RWPE2 (cell line): ENCODE measurements at regions not wholly inside any gene's neighbourhood (a gene's known extent, or its start where the extent isn't known, plus 50 kb on each side); places are given as distances from the start of the nearest gene placed in this dataset.

Experiments
- ATAC-seq: fragments of 200-7000 bp; cut with Tn5 transposase; 3 replicates; pipeline ENCODE4 v1.9.1; 2021; ENCODE audit warnings: low read depth
- DNase-seq: peaks from one replicate; pipeline ENCODE4 v3.0.0-alpha.2; 2020; ENCODE audit warnings: low spot score
- H3K27ac ChIP-seq: fragments of 450-650 bp; 2 replicates; pipeline ENCODE4 v1.5.1; 2017; ENCODE audit warnings: mild to moderate bottlenecking; ENCODE audit not compliant: poor library complexity, severe bottlenecking
- H3K27me3 ChIP-seq: fragments of 250-450 bp; sonication (Bioruptor Pico); 2 replicates; pipeline ENCODE4 v1.5.1; 2021; ENCODE audit warnings: mild to moderate bottlenecking, moderate library complexity; ENCODE audit not compliant: insufficient read depth, poor library complexity, severe bottlenecking
- H3K36me3 ChIP-seq: fragments of 250-450 bp; sonication (Bioruptor Pico); 2 replicates; pipeline ENCODE4 v1.5.1; 2020; ENCODE audit warnings: low read depth, mild to moderate bottlenecking, moderate library complexity
- H3K4me1 ChIP-seq: fragments of 250-450 bp; sonication (Bioruptor Pico); 2 replicates; pipeline ENCODE4 v1.5.1; 2021; ENCODE audit warnings: mild to moderate bottlenecking, moderate library complexity; ENCODE audit not compliant: insufficient read depth, poor library complexity, severe bottlenecking
- H3K4me3 ChIP-seq: fragments of 250-450 bp; sonication (Bioruptor Pico); 2 replicates; pipeline ENCODE4 v1.5.1; 2021; ENCODE audit warnings: mild to moderate bottlenecking, moderate library complexity; ENCODE audit not compliant: severe bottlenecking
- H3K9me3 ChIP-seq: fragments of 250-450 bp; sonication (Bioruptor Pico); 2 replicates; pipeline ENCODE4 v1.5.1; 2021; ENCODE audit warnings: mild to moderate bottlenecking, moderate library complexity; ENCODE audit not compliant: severe bottlenecking
- TF ChIP-seq, protein P1 (sequence below): fragments of 450-650 bp; IDR thresholded peaks from one replicate; pipeline ENCODE4 v1.5.1; 2017; ENCODE audit warnings: mild to moderate bottlenecking, moderate library complexity; ENCODE audit not compliant: poor library complexity, severe bottlenecking

GRCh38 chr20:21867353-21867752 lies 161.9 kb downstream of the PAX1 start:
- Histone ChIP-seq H3K36me3 (no peaks in the 10 kb centered on the region), H3K27me3 (no peaks in the 10 kb centered on the region), H3K4me1 (no peaks in the 10 kb centered on the region), H3K27ac (no peak overlapping the region), H3K4me3 (no peak overlapping the region), H3K9me3 (no peaks in the 10 kb centered on the region)
- DNase-seq (no peak), ATAC-seq (no peak)
- TF ChIP-seq, protein P1, sequence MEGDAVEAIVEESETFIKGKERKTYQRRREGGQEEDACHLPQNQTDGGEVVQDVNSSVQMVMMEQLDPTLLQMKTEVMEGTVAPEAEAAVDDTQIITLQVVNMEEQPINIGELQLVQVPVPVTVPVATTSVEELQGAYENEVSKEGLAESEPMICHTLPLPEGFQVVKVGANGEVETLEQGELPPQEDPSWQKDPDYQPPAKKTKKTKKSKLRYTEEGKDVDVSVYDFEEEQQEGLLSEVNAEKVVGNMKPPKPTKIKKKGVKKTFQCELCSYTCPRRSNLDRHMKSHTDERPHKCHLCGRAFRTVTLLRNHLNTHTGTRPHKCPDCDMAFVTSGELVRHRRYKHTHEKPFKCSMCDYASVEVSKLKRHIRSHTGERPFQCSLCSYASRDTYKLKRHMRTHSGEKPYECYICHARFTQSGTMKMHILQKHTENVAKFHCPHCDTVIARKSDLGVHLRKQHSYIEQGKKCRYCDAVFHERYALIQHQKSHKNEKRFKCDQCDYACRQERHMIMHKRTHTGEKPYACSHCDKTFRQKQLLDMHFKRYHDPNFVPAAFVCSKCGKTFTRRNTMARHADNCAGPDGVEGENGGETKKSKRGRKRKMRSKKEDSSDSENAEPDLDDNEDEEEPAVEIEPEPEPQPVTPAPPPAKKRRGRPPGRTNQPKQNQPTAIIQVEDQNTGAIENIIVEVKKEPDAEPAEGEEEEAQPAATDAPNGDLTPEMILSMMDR: no peak

DNA sequence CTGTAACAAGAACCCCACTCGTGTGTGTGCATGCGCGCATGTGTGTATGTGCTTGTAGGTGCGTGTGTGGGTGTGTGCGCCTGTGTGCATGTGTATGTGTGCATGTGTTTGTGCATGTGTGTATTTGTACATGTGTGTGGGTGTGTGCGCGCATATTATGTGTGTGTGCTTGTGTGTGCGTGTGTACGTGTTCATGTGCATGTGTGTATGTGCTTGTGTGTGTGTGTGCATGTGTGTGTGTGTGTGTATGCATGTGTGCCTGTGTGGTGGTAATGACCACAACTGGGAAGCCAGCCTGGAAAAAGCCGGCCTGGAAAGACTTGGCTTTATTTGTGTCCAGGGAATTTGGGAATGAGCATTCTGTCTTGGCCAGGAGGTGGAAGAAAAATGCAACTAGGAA lies 157.5 kb downstream of the PAX1 start:
- Histone ChIP-seq H3K4me1 (no peaks in the 10 kb centered on the region), H3K27ac (no peak overlapping the region), H3K9me3 (no peaks in the 10 kb centered on the region), H3K4me3 (no peak overlapping the region), H3K27me3 (no peaks in the 10 kb centered on the region), H3K36me3 (no peaks in the 10 kb centered on the region)
- DNase-seq (no peak), ATAC-seq (no peak)
- TF ChIP-seq, protein P1: no peak

GRCh38 chr20:21862259-21862946 lies 156.9 kb downstream of the PAX1 start:
- no peaks in the 10 kb centered on the region for H3K9me3 ChIP-seq
- ATAC-seq: no peak
- no peak for DNase-seq

GRCh38 chr20:21840991-21841390 lies 135.5 kb downstream of the PAX1 start:
- H3K27me3 ChIP-seq: no peaks in the 10 kb centered on the region
- H3K36me3 ChIP-seq: no peaks in the 10 kb centered on the region
- ATAC-seq (no peak), DNase-seq (no peak)
- no peak overlapping the region for H3K27ac ChIP-seq
- TF ChIP-seq, protein P1: no peak
- H3K4me3 ChIP-seq: no peak overlapping the region
- no peaks in the 10 kb centered on the region for H3K9me3 ChIP-seq
- no peaks in the 10 kb centered on the region for H3K4me1 ChIP-seq

More at GRCh38 chr20:21862259-21862946, 156.9 kb downstream of the PAX1 start:
- Histone ChIP-seq H3K36me3 (no peaks in the 10 kb centered on the region), H3K4me3 (no peak overlapping the region), H3K27ac (no peak overlapping the region), H3K4me1 (no peaks in the 10 kb centered on the region), H3K27me3 (no peaks in the 10 kb centered on the region)
- TF ChIP-seq, protein P1: no peak

DNA sequence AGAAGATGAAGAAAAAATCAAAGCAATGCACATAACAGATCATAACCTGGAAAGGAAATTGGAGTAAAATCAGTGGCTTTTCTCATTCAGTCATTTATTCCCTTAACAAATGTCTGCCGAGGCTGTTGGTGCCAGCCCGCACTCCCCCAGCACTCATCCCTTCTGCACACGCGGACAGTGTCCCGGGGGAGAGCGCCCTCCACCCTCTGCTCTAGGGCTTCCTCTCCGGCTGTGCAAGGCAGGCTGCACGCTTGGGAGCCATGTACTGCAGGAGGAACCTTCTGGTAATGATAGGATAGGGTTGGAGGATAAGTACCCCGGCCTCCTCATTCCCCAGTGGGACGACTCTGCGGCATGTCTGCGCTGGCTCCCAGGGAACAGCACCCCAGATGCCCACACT lies 134.5 kb downstream of the PAX1 start:
- TF ChIP-seq, protein P1: no peak
- ATAC-seq: no peak
- Histone ChIP-seq H3K27ac (no peak overlapping the region), H3K9me3 (no peaks in the 10 kb centered on the region), H3K4me1 (no peaks in the 10 kb centered on the region), H3K4me3 (no peak overlapping the region), H3K36me3 (no peaks in the 10 kb centered on the region), H3K27me3 (no peaks in the 10 kb centered on the region)
- DNase-seq: no peak
